Left ventricle myocardium inferior (tissue), 1 donor: ENCODE measurements at regions not wholly inside any gene's neighbourhood (a gene's known extent, or its start where the extent isn't known, plus 50 kb on each side); places are given as distances from the start of the nearest gene placed in this dataset.
"Not testable (repeated sequence)": the region's sequence is repeated elsewhere in the genome, so short reads cannot be mapped to it uniquely, and the experiment has no call there.

Experiments used
- DNase-seq: peaks from one replicate; pipeline ENCODE4 v3.0.0-alpha.2; 2020
- H3K27ac ChIP-seq: fragments of 200-600 bp; replicated peaks from 2 replicates; pipeline ENCODE4 v1.8.0; 2021
- H3K27me3 ChIP-seq: fragments of 200-600 bp; 2 replicates; pipeline ENCODE4 v1.8.0; 2021; ENCODE audit warnings: low read depth
- H3K36me3 ChIP-seq: fragments of 200-600 bp; 2 replicates; pipeline ENCODE4 v1.8.0; 2021
- H3K4me1 ChIP-seq: fragments of 200-600 bp; 2 replicates; pipeline ENCODE4 v1.8.0; 2021
- H3K4me3 ChIP-seq: fragments of 200-600 bp; 2 replicates; pipeline ENCODE4 v1.8.0; 2021; ENCODE audit warnings: mild to moderate bottlenecking, moderate library complexity
- H3K9me3 ChIP-seq: fragments of 200-600 bp; replicated peaks from 2 replicates; pipeline ENCODE4 v1.8.0; 2021
- CTCF ChIP-seq: fragments of 200-600 bp; IDR thresholded peaks from 2 replicates; pipeline ENCODE4 v1.8.0; 2021; ENCODE audit warnings: antibody characterized with exemption, mild to moderate bottlenecking, borderline replicate concordance
- intact Hi-C: fragments of 100-400 bp; cut with micrococcal nuclease; formaldehyde crosslinking; loops from one replicate; pipeline ENCODE4 v1.11.0; 2022
- donor health status: DM: no; HTN: yes; CAD: no; lungs with severe emphysema.

DNA sequence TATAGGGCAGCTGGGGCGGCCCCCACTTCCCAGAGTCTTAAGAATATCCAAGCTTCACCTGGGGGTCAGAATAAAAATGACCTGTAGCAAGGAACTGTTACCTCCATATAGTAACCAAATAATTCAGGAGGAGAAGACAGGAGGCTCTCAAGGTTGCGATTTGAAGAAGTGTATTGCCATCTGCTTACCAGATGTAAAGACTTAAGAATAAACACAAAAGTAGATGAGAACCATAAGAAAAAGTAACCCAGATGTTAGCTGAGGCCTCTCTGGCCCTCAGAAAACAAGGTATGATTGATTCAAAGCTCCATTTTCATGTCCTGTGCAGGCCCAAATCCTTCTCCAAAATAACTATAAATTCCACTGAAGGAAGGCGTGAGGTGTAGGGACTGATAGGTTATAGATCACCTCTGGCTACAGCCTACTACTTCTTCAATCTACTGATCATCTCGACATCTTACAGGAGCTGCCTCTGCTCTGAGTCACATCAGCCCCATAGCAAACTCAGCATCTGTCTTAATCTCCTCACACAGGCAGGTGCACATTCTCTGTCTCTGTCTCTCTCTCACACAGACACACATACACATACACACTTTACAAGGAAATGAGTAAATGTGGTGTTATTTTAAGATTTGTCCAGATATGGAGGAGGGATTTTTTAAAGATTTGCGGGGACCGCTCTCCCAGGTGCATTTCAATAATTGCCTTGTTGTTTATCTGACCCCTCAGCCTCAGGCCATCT is 193.9 kb upstream of the EDNRA start:
- TF ChIP-seq CTCF: no peak
- Histone ChIP-seq H3K4me3 (no peak overlapping the region), H3K27ac (no peak overlapping the region), H3K27me3 (no peaks in the 10 kb centered on the region), H3K9me3 (peaks cover 12% of the 10 kb centered on the region), H3K36me3 (no peaks in the 10 kb centered on the region), H3K4me1 (no peaks in the 10 kb centered on the region)
- DNase-seq: no peak
- intact Hi-C loops: no loop called here

- H3K4me1 ChIP-seq: no peaks in the 10 kb centered on the region
- no peak for DNase-seq
- no peak overlapping the region for H3K4me3 ChIP-seq
- TF ChIP-seq CTCF: no peak
- no peaks in the 10 kb centered on the region for H3K27me3 ChIP-seq
- H3K27ac ChIP-seq: no peak overlapping the region
- H3K36me3 ChIP-seq: no peaks in the 10 kb centered on the region
- H3K9me3 ChIP-seq: peaks cover 6% of the 10 kb centered on the region
- intact Hi-C loops: no loop called here
Measured at GRCh38 chr4:147287588-147287890, 193.4 kb upstream of the EDNRA start.

- no peaks in the 10 kb centered on the region for H3K27me3 ChIP-seq
- H3K9me3 ChIP-seq: no peaks in the 10 kb centered on the region
- H3K4me3 ChIP-seq: no peak overlapping the region
- no peak for DNase-seq
- intact Hi-C loops: no loop called here
- H3K36me3 ChIP-seq: no peaks in the 10 kb centered on the region
- H3K4me1 ChIP-seq: no peaks in the 10 kb centered on the region
- TF ChIP-seq CTCF: no peak
- no peak overlapping the region for H3K27ac ChIP-seq
Measured at GRCh38 chr4:147288512-147288911, 192.4 kb upstream of the EDNRA start.

- intact Hi-C loops: no loop called here
- Histone ChIP-seq H3K27me3 (no peaks in the 10 kb centered on the region), H3K4me1 (no peaks in the 10 kb centered on the region), H3K4me3 (no peak overlapping the region), H3K9me3 (no peaks in the 10 kb centered on the region), H3K36me3 (no peaks in the 10 kb centered on the region), H3K27ac (no peak overlapping the region)
- no peak for TF ChIP-seq CTCF
- no peak for DNase-seq
Measured at GRCh38 chr4:147289181-147289580, 191.7 kb upstream of the EDNRA start.

DNA sequence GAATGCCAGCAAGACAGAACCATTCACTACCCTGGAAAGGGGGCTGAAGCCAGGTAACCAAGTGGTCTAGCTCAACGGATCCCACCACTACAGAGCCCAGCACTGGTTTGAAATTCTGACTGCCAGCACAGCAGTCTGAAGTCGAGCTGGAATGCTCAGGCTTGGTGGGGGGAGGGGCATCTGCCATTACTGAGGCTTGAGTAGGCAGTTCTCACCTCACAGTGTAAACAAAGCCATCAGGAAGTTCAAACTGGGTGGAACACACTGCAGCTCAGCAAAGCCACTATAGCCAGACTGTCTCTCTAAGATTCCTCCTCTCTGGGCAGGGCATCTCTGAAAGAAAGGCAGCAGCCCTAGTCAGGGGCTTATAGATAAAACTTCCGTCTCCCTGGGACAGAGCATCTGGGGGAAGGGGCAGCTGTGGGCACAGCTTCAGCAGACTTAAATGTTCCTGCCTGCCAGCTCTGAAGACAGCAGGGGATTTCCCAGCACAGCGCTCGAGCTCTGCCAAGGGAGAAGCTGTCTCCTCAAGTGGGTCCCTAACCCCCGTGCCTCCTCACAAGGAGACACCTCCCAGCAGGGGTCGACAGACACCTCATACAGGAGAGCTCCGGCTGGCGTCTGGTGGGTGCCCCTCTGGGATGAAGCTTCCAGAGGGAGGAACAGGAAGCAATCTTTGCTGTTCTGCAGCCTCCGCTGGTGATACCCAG is 188.1 kb upstream of the EDNRA start:
- H3K27ac ChIP-seq, H3K36me3 ChIP-seq, H3K4me1 ChIP-seq, DNase-seq, intact Hi-C loops, H3K4me3 ChIP-seq, H3K27me3 ChIP-seq: not testable (repeated sequence)
- peaks cover 27% of the 10 kb centered on the region for H3K9me3 ChIP-seq

DNA sequence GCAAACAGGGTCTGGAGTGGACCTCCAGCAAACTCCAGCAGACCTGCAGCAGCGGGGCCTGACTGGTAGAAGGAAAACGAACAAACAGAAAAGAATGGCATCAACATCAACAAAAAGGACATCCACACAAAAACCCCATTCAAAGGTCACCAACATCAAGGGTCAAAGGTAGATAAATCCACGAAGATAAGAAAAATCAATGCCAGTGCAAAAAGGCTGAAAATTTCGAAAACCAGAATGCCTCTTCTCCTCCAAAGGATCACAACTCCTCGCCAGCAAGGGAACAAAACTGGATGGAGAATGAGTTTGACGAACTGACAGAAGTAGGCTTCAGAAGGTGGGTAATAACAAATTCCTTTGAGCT is 187.6 kb upstream of the EDNRA start:
- intact Hi-C loops, H3K27ac ChIP-seq, H3K4me3 ChIP-seq, H3K36me3 ChIP-seq, H3K27me3 ChIP-seq, H3K4me1 ChIP-seq, DNase-seq: not testable (repeated sequence)
- peaks cover 31% of the 10 kb centered on the region for H3K9me3 ChIP-seq
